HG03139 (cell line): ENCODE measurements at regions not wholly inside any gene's neighbourhood (a gene's known extent, or its start where the extent isn't known, plus 50 kb on each side); places are given as distances from the start of the nearest gene placed in this dataset.
"Not testable (repeated sequence)": the region's sequence is repeated elsewhere in the genome, so short reads cannot be mapped to it uniquely, and the experiment has no call there.

ENCODE experiments used
- ATAC-seq: cut with Tn5 transposase; IDR thresholded peaks from one replicate; pipeline ENCODE4 v1.9.1; 2021; ENCODE audit not compliant: unreplicated experiment

GRCh38 chr3:4139462-4140140 is 163.6 kb upstream of the SETMAR start:
- peak; percentile 61 for ATAC-seq

DNA sequence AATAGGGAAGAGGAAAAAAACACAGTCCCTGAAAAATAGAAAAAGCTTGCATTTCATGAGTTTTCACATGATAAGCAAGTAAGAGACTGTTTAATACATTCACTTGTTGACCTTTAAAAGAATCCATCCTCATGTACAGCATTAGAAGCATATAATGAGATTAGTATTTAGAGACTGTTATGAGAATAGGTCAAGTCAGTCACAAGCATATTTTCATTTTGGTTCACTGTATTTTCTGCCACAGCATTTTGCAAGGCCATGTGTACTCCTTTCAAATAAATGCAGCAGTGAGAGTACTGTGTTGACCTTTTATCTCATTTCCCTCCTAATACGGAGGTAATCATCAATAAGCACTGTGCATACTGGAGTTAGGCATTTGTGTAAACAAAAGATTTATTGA is 162.2 kb upstream of the SETMAR start:
- ATAC-seq: no peak

- ATAC-seq: no peak
These were observed 155.5 kb upstream of the SETMAR start for GRCh38 chr3:4147556-4148118.

GRCh38 chr3:4149296-4149695 is 153.9 kb upstream of the SETMAR start:
- no peak for ATAC-seq

DNA sequence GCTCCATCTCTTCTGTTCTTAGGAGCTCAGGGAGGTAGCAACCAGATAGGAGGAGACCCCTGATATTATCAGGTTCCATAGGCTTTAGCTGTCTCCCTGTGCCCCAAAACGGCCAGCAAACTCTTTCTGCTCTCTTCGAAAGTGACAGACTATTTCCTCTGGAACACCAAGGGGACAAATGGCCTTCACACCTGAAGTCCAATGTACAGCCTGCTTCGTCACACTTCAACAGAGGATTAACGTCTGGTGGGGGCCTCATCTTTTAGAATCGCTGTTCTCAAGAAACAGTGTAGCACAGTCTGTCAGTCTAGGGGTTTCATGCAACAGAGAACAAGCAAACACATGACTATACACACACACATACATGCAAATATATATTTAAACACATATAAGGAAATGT is 152.4 kb upstream of the SETMAR start:
- no peak for ATAC-seq

- no peak for ATAC-seq
These were observed 151.3 kb upstream of the SETMAR start for GRCh38 chr3:4151859-4152258.

DNA sequence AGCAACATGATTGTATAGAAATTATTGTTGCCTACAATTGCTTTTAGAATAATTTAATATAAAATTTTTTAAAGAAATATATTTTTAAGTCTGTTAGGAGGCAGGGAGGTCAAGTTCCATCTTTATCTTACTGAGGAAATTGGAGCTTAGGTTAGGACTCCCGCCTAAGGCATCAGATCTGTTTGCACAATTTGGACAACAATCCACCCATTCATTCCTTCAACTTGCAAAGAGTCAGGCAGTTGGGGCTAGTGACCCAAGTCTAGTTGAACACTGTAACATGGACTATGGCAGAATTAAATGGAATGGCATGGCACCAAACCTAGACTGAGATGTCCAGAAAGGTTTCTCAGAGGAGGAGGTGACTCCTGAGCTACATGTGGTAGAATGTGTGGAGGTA is 149.4 kb upstream of the SETMAR start:
- no peak for ATAC-seq

- no peak for ATAC-seq
These were observed 144.8 kb upstream of the SETMAR start for GRCh38 chr3:4158329-4158728.

GRCh38 chr3:4162096-4162495 is 141.1 kb upstream of the SETMAR start:
- no peak for ATAC-seq

GRCh38 chr3:4163011-4163410 is 140.2 kb upstream of the SETMAR start:
- no peak for ATAC-seq

- no peak for ATAC-seq
These were observed 136.6 kb upstream of the SETMAR start for GRCh38 chr3:4166540-4166939.

DNA sequence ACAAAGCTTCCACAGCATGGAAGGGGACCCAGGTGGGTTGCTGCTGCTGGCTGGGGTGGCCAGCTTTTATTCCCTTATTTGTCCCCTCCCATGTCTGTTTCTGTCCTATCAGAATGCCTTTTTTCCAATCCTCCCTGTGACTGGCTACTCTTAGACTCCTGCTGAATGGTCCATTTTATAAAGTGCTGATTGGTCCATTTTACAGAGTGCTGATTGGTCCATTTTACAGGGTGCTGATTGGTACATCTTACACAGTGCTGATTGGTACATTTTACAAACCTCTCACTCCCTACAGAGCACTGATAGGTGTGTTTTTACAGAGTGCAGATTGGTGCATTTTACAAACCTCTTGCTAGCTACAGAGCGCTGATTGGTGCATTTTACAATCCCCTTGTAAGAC is 135.9 kb upstream of the SETMAR start:
- ATAC-seq: not testable (repeated sequence)

- ATAC-seq: no peak
These were observed 128.4 kb upstream of the SETMAR start for GRCh38 chr3:4174791-4175190.

GRCh38 chr3:4191971-4192370 is 111.2 kb upstream of the SETMAR start:
- ATAC-seq: no peak

GRCh38 chr3:4195006-4195405 is 108.2 kb upstream of the SETMAR start:
- ATAC-seq: no peak

DNA sequence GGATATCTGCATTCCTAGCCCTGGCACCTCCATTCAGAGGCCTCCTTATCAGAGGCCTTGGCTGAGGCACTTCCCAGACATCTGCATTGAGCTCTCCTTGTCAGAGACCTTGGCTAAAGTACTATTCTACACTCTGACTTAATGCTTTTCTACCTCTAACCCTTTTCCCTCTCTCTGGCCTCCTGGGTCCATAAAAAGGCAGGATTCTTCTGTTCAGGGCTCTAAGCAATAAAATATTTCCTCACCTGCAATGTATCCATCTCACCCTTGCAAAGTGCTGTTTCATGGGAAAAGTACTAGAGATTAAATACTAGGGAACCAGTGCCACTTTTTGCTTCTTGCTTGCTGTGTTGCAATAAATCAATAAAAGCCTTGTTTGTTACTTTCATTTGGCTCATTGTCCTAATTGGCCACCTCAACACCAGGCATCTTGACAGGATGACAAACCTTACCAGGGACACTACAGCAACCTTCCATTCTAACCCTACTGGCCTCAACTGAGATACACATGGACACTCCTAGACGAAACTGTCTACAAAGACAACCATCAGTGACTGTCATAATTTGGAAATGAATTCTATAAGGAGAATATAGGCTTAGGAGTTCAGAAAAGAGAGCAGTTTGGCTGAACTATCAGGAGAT is 106.5 kb upstream of the SETMAR start:
- no peak for ATAC-seq

DNA sequence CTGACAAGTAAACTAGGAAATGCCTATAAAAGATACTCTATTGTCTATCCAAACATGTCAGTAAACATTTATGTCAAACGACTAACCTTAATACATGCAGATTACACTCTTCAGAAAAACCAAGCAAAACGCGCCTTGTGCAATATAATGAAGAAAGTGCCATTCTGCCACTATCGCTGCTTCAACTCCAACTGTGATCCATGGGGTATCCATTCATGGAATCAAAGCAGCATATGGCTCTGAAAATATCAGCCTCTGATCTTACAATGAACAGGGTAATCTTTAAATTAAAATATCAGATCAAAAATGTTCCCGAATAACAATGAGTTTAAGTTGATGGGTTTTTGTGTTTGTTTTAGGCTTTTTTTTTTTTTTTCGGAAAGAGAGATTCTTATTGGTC is 105.5 kb upstream of the SETMAR start:
- ATAC-seq: no peak

DNA sequence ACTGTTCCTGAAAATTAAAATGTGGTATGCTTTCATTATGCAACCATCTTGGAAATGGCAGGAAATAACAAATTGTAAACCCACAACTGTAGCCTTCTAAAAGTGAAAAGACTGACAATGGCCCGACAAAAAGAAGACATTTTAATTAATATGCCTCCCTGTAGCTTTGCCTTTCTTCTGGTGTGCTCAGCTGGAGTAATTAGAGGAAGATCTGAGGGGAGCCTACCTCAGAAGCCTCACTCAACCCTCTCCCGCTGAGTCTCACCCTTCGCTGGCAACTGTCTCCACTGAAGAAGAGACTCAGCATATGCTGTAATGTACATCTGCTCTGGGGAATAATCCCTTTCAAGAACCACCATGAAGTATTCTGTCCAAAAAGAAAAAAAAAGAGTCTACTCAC is 104.7 kb upstream of the SETMAR start:
- ATAC-seq: no peak

- ATAC-seq: not testable (repeated sequence)
These were observed 98.4 kb upstream of the SETMAR start for GRCh38 chr3:4204776-4205175.

- ATAC-seq: no peak
These were observed 95.5 kb upstream of the SETMAR start for GRCh38 chr3:4207672-4208071.

- ATAC-seq: no peak
These were observed 94.6 kb upstream of the SETMAR start for GRCh38 chr3:4208556-4208955.

- no peak for ATAC-seq
These were observed 91.6 kb upstream of the SETMAR start for GRCh38 chr3:4211610-4212009.

DNA sequence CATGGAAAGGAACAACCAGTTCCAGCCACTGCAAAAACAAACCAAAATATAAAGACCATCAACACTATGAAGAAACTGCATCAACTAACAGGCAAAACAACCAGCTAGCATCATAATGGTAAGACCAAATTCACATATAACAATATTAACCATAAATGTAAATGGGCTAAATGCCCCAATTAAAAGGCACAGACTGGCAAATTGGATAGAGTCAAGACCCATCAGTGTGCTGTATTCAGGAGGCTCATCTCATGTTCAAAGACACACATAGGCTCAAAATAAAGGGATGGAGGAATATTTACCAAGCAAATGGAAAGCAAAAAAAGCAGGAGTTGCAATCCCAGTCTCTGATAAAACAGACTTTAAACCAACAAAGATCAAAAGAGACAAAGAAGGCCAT is 89.7 kb upstream of the SETMAR start:
- not testable (repeated sequence) for ATAC-seq
